Caco-2 (cell line): ENCODE measurements at regions not wholly inside any gene's neighbourhood (a gene's known extent, or its start where the extent isn't known, plus 50 kb on each side); places are given as distances from the start of the nearest gene placed in this dataset.

Source experiments
- BruUV-seq: library from RNA; stranded (reverse); fragments of 400-500 nt; replicated peaks from 2 replicates; lab custom pipeline; 2021; lab: Mats Ljungman, UMichigan
- CTCF ChIA-PET: fragments of 300-600 bp; sonication (Branson Sonifier 250); formaldehyde crosslinking; loops from one replicate; lab custom pipeline; 2022; ENCODE audit warnings: antibody characterized with exemption; lab: Charles Lee
- POLR2A ChIA-PET: fragments of 300-600 bp; sonication (Branson Sonifier 250); formaldehyde crosslinking; loops from one replicate; lab custom pipeline; 2022; ENCODE audit warnings: antibody characterized with exemption; lab: Charles Lee
- DNase-seq, 2 experiments: peaks; one replicate each; pipeline versions ENCODE4 v3.0.0 to v3.0.0-alpha.2; 2020 to 2022
- H3K27me3 ChIP-seq: replicated peaks from 2 replicates; pipeline ENCODE4 v1.6.0; 2011; ENCODE audit warnings: low read length; ENCODE audit not compliant: control insufficient read depth, insufficient read depth
- H3K36me3 ChIP-seq: 2 replicates; pipeline ENCODE4 v1.5.1; 2011; ENCODE audit warnings: low read length; ENCODE audit not compliant: control insufficient read depth, insufficient read depth
- H3K4me1 ChIP-seq: fragments of 250-450 bp; sonication (Bioruptor Pico); 2 replicates; pipeline ENCODE4 v1.5.1; 2020; ENCODE audit warnings: mild to moderate bottlenecking
- H3K4me3 ChIP-seq: 2 replicates; pipeline ENCODE4 v1.5.1; 2011; ENCODE audit warnings: low read depth, mild to moderate bottlenecking, control low read depth, low read length
- H3K9me3 ChIP-seq: fragments of 250-450 bp; sonication (Bioruptor Pico); 2 replicates; pipeline ENCODE4 v1.5.1; 2020; ENCODE audit warnings: mild to moderate bottlenecking, moderate library complexity
- H3K27ac Mint-ChIP-seq: one replicate; pipeline ENCODE4 v1.8.0; 2022; ENCODE audit warnings: mixed read lengths; ENCODE audit not compliant: unreplicated experiment
- H3K27me3 Mint-ChIP-seq: one replicate; pipeline ENCODE4 v1.8.0; 2022; ENCODE audit warnings: mixed read lengths; ENCODE audit not compliant: insufficient read depth, unreplicated experiment
- H3K36me3 Mint-ChIP-seq: one replicate; pipeline ENCODE4 v1.8.0; 2022; ENCODE audit warnings: mild to moderate bottlenecking, mixed read lengths; ENCODE audit not compliant: insufficient read depth, unreplicated experiment
- H3K4me1 Mint-ChIP-seq: one replicate; pipeline ENCODE4 v1.8.0; 2022; ENCODE audit warnings: low read depth, mixed read lengths; ENCODE audit not compliant: unreplicated experiment
- H3K4me3 Mint-ChIP-seq: one replicate; pipeline ENCODE4 v1.8.0; 2022; ENCODE audit warnings: mild to moderate bottlenecking, moderate library complexity, mixed read lengths; ENCODE audit not compliant: unreplicated experiment
- H3K9me3 Mint-ChIP-seq: one replicate; pipeline ENCODE4 v1.8.0; 2022; ENCODE audit warnings: mixed read lengths; ENCODE audit not compliant: unreplicated experiment
- CTCF ChIP-seq, 2 experiments: fragments of 200-600 bp in 1 of 2; IDR thresholded peaks; 1 replicate in 1 of 2; 2 replicates in 1 of 2; pipeline versions ENCODE4 v1.5.1 to v1.8.0; 2011 to 2022; ENCODE audit warnings: antibody characterized with exemption in 1 of 2, control low read depth in 1 of 2, inconsistent platforms in 1 of 2, low read depth in 1 of 2, low read length in 1 of 2, mild to moderate bottlenecking in 1 of 2, moderate library complexity in 1 of 2; ENCODE audit not compliant: insufficient read depth in 1 of 2, severe bottlenecking in 1 of 2, unreplicated experiment in 1 of 2
- intact Hi-C: fragments of 100-400 bp; cut with micrococcal nuclease; formaldehyde crosslinking; loops from one replicate; pipeline ENCODE4 v1.10.0; 2022; ENCODE audit not compliant: unreplicated experiment

DNA sequence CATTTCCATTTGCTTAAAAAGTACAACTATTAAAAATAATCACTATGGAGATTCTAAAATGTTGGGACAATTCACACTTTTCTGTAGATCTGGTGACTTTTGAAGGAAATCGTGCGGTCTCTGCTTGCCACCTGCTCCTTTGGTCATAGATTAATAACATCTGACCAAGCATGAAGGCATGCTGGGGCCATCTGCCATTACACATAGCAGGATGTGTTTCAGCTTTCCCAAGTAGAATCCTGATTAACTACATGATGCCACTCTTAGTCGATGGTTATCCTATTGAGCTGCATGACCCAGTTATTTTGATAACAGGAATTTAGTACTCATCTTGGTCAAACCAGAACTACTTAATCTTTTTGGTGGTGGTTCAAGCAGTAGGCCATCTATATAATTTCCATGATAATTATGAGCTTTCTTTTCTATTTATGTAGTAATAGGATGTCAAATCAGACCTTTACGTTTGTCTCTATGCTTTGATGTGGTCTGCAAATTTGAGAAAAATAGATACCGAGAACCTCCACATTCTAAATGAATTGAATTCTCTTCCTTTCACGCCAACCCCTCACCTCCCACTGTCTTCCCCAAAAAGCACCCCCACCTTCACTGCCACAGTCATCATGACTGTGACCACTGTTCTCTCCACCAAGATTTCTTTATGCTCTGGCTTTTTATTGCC, 158.1 kb downstream of the DIPK2A start:
- Histone ChIP-seq H3K9me3 (no peaks in the 10 kb centered on the region), H3K4me1 (peaks cover 4% of the 10 kb centered on the region; the same call in 1 of the 2 replicates), H3K4me3 (no peak overlapping the region), H3K36me3 (no peaks in the 10 kb centered on the region), H3K27me3 (no peaks in the 10 kb centered on the region)
- Mint-ChIP-seq H3K27me3 (no peaks in the 10 kb centered on the region), H3K9me3 (no peaks in the 10 kb centered on the region), H3K27ac (no peak overlapping the region), H3K4me1 (peaks cover 5% of the 10 kb centered on the region), H3K36me3 (no peaks in the 10 kb centered on the region), H3K4me3 (no peak overlapping the region)
- no peak for DNase-seq
- POLR2A ChIA-PET = no interaction called here
- no TSS peak for BruUV-seq
- intact Hi-C loops = no loop called here
- TF ChIP-seq CTCF (IDR thresholded peaks at IDR 0.05; ENCODE audit: insufficient read depth in 1 of 2, low read depth in 1 of 2, low read length in 1 of 2, severe bottlenecking in 1 of 2, unreplicated experiment in 1 of 2) = no peak
- CTCF ChIA-PET = no interaction called here

DNA sequence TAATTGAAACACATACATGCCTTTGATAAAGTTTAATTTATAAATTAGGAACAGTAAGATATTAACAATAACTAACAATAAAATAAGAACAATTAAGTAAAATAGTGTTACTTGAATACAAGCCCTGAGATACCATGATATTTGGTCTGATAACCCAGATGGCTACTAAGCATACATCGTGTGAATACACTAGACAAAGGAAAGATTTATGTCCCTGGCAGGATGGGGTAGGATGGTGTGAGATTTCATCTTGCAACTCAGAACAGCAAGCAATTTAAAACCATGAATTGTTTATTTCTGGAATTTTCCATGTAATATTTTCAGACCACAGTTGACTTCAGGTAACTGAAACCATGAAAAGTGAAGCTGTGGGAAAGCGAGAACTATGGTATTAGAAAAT, 169.5 kb downstream of the DIPK2A start:
- H3K36me3 Mint-ChIP-seq = no peaks in the 10 kb centered on the region
- H3K27me3 ChIP-seq = no peaks in the 10 kb centered on the region
- H3K36me3 ChIP-seq = no peaks in the 10 kb centered on the region
- no peak for TF ChIP-seq CTCF (IDR thresholded peaks at IDR 0.05; ENCODE audit: insufficient read depth in 1 of 2, low read depth in 1 of 2, low read length in 1 of 2, severe bottlenecking in 1 of 2, unreplicated experiment in 1 of 2)
- H3K27me3 Mint-ChIP-seq = no peaks in the 10 kb centered on the region
- ChIA-PET CTCF (no interaction called here), POLR2A (no interaction called here)
- H3K9me3 ChIP-seq = no peaks in the 10 kb centered on the region; the same call in 1 of the 2 replicates
- DNase-seq = no peak
- H3K4me1 ChIP-seq = no peaks in the 10 kb centered on the region
- BruUV-seq = no TSS peak
- H3K27ac Mint-ChIP-seq = no peak overlapping the region
- no peaks in the 10 kb centered on the region for H3K4me1 Mint-ChIP-seq
- peaks cover 24% of the 10 kb centered on the region for H3K9me3 Mint-ChIP-seq
- H3K4me3 ChIP-seq = no peak overlapping the region
- H3K4me3 Mint-ChIP-seq = no peak overlapping the region
- intact Hi-C loops = no loop called here

GRCh38 chr3:144141496-144141895, 169.9 kb downstream of the DIPK2A start:
- no peak overlapping the region for H3K27ac Mint-ChIP-seq

More at GRCh38 chr3:144141496-144141895, 169.9 kb downstream of the DIPK2A start:
- no TSS peak for BruUV-seq
- H3K4me3 Mint-ChIP-seq = no peak overlapping the region
- Histone ChIP-seq H3K9me3 (no peaks in the 10 kb centered on the region; the same call in 1 of the 2 replicates), H3K27me3 (no peaks in the 10 kb centered on the region), H3K4me3 (no peak overlapping the region), H3K4me1 (no peaks in the 10 kb centered on the region), H3K36me3 (no peaks in the 10 kb centered on the region)
- ChIA-PET CTCF (no interaction called here), POLR2A (no interaction called here)
- no peaks in the 10 kb centered on the region for H3K27me3 Mint-ChIP-seq
- H3K4me1 Mint-ChIP-seq = no peaks in the 10 kb centered on the region
- DNase-seq = no peak
- H3K9me3 Mint-ChIP-seq = peaks cover 24% of the 10 kb centered on the region
- no peak for TF ChIP-seq CTCF (IDR thresholded peaks at IDR 0.05; ENCODE audit: insufficient read depth in 1 of 2, low read depth in 1 of 2, low read length in 1 of 2, severe bottlenecking in 1 of 2, unreplicated experiment in 1 of 2)
- H3K36me3 Mint-ChIP-seq = no peaks in the 10 kb centered on the region
- intact Hi-C loops = no loop called here
